HG03064 (cell line): ENCODE measurements at regions not wholly inside any gene's neighbourhood (a gene's known extent, or its start where the extent isn't known, plus 50 kb on each side); places are given as distances from the start of the nearest gene placed in this dataset.

ENCODE experiments used
- ATAC-seq: cut with Tn5 transposase; IDR thresholded peaks from one replicate; pipeline ENCODE4 v1.9.1; 2021; ENCODE audit warnings: low read depth; ENCODE audit not compliant: unreplicated experiment

DNA sequence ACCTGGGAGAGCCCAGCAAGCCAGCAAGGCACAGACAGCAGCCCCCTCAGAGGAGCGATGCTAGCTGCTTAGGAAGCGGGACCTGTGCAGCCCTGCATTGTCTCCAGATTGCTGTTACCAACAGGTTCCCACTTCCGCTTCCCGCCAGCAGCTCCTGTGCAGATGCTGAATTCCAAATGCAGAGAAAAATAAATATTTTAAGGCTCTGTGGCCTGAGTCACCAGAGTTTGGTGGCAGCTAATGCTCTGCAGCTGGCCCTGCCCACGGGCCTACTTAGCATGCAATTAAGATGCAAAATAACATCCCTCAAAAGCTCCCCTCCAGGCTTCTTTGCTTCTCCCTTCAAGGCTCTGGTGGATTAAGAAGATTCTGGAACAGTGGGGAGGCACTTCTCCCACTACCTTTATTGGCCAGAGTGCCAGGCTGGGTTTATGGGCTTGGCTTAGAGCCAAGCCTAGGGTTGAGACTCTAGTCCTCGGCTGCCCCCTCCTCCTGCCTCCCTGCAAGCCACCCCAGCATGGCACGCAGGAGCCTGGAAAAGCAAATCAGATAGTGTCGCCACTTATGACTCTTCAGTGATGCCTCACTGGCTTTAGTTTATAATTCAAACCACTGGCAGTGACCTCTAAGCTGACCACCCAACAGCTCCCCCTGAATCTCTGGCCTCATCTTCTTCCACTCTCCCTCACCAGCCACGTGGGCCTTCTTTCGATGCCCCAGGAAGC, 207.1 kb upstream of the ZC3H12A start:
- ATAC-seq: no peak

DNA sequence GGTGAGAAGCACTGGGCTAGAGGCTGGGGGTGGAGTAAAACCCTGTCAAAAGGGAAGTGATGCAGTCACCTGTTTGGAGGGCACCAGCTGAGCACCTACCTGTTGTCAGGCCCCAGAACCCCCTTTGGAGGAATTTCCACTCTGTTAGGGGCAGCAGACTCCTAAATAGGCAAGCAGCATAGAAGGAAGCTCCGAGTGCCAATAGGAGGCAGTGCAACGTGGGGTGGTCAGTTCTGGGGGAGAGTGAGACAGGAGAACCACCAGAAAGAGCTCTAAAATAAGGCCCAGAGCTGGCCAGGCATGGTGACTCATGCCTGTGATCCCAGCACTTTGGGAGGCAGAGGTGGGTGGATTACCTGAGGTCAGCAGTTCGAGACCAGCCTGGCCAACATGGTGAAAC, 203.7 kb upstream of the ZC3H12A start:
- no peak for ATAC-seq

- no peak for ATAC-seq
Measured at GRCh38 chr1:37272626-37273025, 201.8 kb upstream of the ZC3H12A start.

DNA sequence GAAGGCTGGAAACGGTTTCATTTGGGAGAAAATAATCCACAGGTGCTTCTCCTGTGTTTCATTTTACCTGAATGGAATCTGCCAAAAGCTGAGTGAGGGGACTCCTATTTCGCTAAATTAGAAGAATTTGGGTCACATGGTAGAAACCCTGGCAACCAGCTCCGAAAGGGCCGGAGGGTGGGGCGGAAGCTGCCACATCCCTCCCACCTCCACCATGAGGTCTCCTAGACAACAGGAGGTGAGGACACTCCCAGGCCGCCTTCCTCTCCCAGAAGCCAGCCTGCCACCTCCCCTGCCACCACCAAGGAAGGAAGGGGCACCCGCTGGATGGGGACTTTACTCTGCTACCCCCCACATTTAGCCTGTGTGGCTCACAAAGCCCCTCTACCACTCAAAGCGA, 199.9 kb upstream of the ZC3H12A start:
- no peak for ATAC-seq

GRCh38 chr1:37274938-37275631, 199.3 kb upstream of the ZC3H12A start:
- no peak for ATAC-seq

GRCh38 chr1:37277366-37277765, 197.0 kb upstream of the ZC3H12A start:
- no peak for ATAC-seq

- no peak for ATAC-seq
Measured at GRCh38 chr1:37281354-37281753, 193.0 kb upstream of the ZC3H12A start.

DNA sequence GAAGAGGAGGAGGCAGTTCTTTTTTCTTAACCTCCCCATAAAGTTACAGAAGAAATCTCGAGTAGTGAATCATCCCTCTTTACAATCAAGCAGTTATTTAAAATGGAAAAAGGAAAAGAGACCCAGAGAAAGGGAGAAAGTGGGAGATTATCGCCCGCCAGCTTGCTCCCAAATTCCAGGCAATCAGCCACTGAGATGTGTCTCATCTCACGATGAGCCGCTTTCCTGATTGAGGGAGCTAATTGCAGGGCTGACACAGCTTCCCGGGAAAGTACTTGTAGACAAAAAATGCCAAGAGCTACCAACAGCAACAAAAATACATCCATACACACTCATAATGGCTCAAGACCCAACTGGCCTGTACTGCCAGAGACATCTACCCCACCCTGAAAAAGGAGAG, 191.6 kb upstream of the ZC3H12A start:
- ATAC-seq: no peak

DNA sequence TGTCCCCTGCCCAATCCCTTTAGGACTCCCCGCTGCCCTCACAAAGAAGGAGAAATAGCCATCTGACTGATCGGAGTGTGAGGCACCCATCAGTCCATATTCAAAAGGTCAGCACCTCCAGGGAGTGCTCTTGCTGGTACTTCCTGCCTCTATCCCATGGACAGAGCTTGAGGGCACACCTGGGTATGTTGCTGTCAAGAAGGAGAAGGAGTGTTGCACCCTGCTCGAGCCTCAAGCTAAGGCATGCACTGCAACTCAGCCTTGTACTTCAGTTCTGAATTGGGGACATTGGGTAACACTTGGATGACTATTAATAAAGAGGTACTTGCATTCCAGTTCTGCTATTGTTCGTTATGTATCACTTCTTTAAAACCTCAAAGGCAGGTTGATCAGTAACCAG, 190.3 kb upstream of the ZC3H12A start:
- ATAC-seq: no peak

- no peak for ATAC-seq
Measured at GRCh38 chr1:37286881-37287280, 187.5 kb upstream of the ZC3H12A start.

- peak; percentile 91 for ATAC-seq
Measured at GRCh38 chr1:37288900-37289299, 185.5 kb upstream of the ZC3H12A start.

- no peak for ATAC-seq
Measured at GRCh38 chr1:37290718-37291117, 183.7 kb upstream of the ZC3H12A start.

DNA sequence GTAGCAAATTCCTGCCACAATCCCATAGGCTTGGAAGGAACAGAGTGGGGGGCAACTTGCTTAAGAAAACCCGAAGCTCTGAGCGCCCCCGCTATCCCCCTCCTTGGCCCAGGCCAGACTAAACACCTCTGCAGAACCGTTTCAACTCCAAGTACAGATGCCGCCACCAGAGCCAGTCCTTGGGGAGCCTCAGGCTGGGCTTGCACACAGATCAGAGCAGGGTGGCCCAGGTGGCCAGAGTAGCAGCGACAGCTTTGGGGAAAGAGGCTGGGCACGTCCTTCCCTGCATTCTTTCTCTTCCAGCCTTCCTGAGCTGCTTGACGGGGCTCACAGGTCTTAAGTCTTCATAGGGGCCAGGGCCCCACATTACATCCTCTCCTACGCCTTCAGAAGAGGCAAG, 181.6 kb upstream of the ZC3H12A start:
- ATAC-seq: no peak

DNA sequence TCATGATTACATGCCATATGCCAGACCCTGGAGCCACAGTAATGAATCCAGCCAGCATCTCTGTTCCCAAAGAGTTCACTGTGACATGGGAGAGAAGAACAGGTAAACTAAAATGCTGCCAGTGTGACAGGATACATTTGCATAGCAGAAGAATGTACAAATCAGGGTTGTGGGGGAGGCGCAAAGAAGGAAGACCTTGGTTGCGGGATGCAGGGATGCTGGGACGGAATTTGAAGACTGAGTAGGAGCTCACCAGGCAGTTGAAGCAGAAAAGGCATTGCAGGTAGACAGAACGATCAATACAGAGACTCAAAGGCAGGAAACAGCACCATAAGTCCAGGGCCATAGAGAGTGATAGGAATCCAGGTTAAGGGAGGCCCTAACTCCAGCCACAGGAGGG, 180.3 kb upstream of the ZC3H12A start:
- no peak for ATAC-seq

GRCh38 chr1:37294529-37294928, 179.9 kb upstream of the ZC3H12A start:
- no peak for ATAC-seq

DNA sequence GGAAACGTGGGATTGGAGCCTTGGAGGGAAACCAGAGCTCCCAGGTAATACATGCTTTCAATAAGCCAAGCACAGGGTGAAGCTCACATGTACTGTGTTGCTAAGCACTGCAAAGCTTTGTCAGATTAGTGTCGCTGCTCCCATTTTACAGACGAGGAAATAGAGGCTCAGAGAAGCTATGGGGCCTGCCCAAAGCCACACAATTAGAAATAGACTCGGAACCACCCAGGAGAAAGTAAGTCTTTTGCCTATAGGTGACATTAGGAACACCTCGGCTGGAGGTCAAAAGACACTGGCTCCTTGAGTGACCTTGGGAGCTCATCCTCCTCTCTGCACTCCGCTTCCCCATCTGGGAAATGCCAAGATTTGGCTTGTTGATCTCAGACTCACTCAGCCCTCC, 175.6 kb upstream of the ZC3H12A start:
- no peak for ATAC-seq

DNA sequence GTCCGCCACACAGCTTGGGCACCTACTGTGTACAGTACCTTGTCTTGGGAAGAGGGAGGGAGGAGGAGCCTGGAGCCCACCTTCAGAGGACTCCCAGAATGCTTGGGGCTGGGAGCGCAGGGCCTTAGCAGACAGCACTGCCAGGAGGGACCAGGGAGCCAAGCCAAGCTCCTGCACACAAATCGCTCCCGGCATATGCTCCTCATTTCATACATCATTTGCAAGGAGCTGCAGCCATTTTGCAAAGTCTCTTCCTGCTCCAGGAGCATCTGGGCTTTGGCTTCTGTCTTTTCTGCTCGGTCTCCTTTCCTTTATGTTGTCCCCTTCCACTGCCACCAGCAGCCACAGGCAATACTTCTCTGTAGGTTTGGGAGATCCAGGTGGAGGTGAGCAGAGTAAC, 175.2 kb upstream of the ZC3H12A start:
- ATAC-seq: no peak

GRCh38 chr1:37303884-37304574, 170.4 kb upstream of the ZC3H12A start:
- ATAC-seq: no peak

DNA sequence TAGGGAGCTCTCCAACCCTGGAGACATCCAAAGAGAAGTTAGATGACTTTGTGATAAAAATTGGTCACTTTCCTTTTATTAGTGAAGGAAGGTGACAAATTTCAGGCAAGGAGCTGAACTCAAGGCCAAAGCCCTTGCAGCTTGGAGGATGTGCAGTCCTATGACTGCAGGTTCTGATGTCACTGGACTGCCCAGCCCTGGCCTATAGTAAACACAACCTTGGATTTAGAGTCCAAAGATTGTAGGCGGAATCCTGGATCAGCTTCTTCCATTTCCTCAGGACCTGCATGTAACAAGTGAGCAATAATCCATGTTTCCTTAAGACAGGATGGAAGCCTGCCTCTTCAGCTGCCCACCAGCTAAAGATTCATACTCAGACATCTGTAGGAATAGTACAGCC, 169.3 kb upstream of the ZC3H12A start:
- ATAC-seq: no peak

GRCh38 chr1:37305841-37306240, 168.5 kb upstream of the ZC3H12A start:
- no peak for ATAC-seq

DNA sequence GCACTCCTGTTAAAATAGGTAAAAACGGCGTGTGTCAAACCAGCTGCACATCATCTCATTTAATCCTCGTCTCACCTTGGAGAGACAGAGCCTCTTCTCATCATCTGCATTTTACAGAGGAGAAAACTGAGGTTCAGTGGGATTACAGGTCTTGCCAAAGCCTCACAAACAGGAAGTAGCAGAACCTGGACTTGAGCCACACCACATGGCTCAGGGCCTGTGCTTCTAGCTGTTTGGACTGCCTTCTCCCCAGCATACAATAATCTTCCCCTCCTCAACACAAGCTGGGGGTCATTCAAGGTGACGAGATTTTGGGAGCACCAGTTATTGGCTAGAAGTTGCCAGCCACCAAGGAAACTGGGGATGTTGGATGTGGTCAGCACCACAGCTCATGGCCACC, 167.9 kb upstream of the ZC3H12A start:
- ATAC-seq: no peak

DNA sequence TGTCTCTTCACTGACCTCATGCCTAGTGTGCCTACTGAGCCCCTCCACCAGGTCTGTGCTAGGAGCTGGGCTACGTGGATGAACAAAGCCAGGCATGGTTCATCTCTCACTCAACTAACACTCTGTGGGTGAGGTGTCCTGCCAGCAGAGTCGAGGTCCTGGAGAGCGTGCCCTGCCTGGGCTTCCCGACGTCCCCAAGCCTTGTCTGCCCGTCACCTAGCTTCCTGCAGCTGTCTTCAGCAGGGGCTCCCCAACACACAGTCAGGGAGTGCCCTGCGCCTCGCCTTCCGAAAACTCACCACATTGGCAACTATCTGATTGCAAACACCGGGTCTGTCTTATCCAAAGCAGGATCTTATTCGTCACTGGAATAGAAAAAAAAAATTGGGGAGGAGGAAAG, 167.5 kb upstream of the ZC3H12A start:
- no peak for ATAC-seq
